Nephron progenitor cell (in vitro differentiated cells): ENCODE measurements at regions not wholly inside any gene's neighbourhood (a gene's known extent, or its start where the extent isn't known, plus 50 kb on each side); places are given as distances from the start of the nearest gene placed in this dataset.

ENCODE experiments used
- DNase-seq: peaks from one replicate; pipeline ENCODE4 v3.0.0; 2021
- H3K27ac Mint-ChIP-seq: 2 replicates; pipeline ENCODE4 v1.8.0; 2021; ENCODE audit warnings: mild to moderate bottlenecking, moderate library complexity, mixed read lengths
- H3K27me3 Mint-ChIP-seq: 2 replicates; pipeline ENCODE4 v1.8.0; 2021; ENCODE audit warnings: mild to moderate bottlenecking, low read depth, mixed read lengths; ENCODE audit not compliant: poor library complexity
- H3K36me3 Mint-ChIP-seq: 2 replicates; pipeline ENCODE4 v1.8.0; 2021; ENCODE audit warnings: low read depth, mixed read lengths
- H3K4me1 Mint-ChIP-seq: 2 replicates; pipeline ENCODE4 v1.8.0; 2021; ENCODE audit warnings: mixed read lengths
- H3K4me3 Mint-ChIP-seq: 2 replicates; pipeline ENCODE4 v1.8.0; 2021; ENCODE audit warnings: mild to moderate bottlenecking, moderate library complexity, mixed read lengths
- H3K9me3 Mint-ChIP-seq: 2 replicates; pipeline ENCODE4 v1.8.0; 2021; ENCODE audit warnings: mild to moderate bottlenecking, moderate library complexity, mixed read lengths
- CTCF ChIP-seq: fragments of 200-600 bp; sonication (generic); IDR thresholded peaks from 2 replicates; pipeline ENCODE4 v1.5.0; 2021; ENCODE audit warnings: antibody characterized with exemption

GRCh38 chr2:59998324-59998723 is 555.1 kb downstream of the BCL11A start:
- Mint-ChIP-seq H3K9me3 (no peaks in the 10 kb centered on the region), H3K4me1 (peaks cover 33% of the 10 kb centered on the region), H3K27me3 (peaks cover 7% of the 10 kb centered on the region), H3K36me3 (no peaks in the 10 kb centered on the region), H3K4me3 (no peak overlapping the region), H3K27ac (no peak overlapping the region)
- TF ChIP-seq CTCF, result no peak
- no peak for DNase-seq

- TF ChIP-seq CTCF, result no peak
- H3K4me1 Mint-ChIP-seq, result peaks cover 25% of the 10 kb centered on the region
- no peak overlapping the region for H3K4me3 Mint-ChIP-seq
- H3K36me3 Mint-ChIP-seq, result no peaks in the 10 kb centered on the region
- H3K27me3 Mint-ChIP-seq, result peaks cover 8% of the 10 kb centered on the region
- no peak overlapping the region for H3K27ac Mint-ChIP-seq
- no peak for DNase-seq
- H3K9me3 Mint-ChIP-seq, result no peaks in the 10 kb centered on the region
These were observed 556.1 kb downstream of the BCL11A start for GRCh38 chr2:59997371-59997770.

GRCh38 chr2:59996855-59997254 is 556.6 kb downstream of the BCL11A start:
- no peak overlapping the region for H3K4me3 Mint-ChIP-seq
- H3K4me1 Mint-ChIP-seq, result peaks cover 20% of the 10 kb centered on the region
- H3K9me3 Mint-ChIP-seq, result no peaks in the 10 kb centered on the region
- peaks cover 10% of the 10 kb centered on the region for H3K27me3 Mint-ChIP-seq
- H3K36me3 Mint-ChIP-seq, result no peaks in the 10 kb centered on the region
- DNase-seq, result no peak
- TF ChIP-seq CTCF, result no peak
- no peak overlapping the region for H3K27ac Mint-ChIP-seq

- no peak for DNase-seq
- Mint-ChIP-seq H3K27me3 (peaks cover 14% of the 10 kb centered on the region), H3K4me3 (no peak overlapping the region), H3K36me3 (no peaks in the 10 kb centered on the region), H3K27ac (no peak overlapping the region), H3K9me3 (no peaks in the 10 kb centered on the region), H3K4me1 (peaks cover 16% of the 10 kb centered on the region)
- no peak for TF ChIP-seq CTCF
These were observed 559.7 kb downstream of the BCL11A start for GRCh38 chr2:59993726-59994125.

- Mint-ChIP-seq H3K27me3 (peaks cover 10% of the 10 kb centered on the region), H3K27ac (no peak overlapping the region), H3K4me1 (peaks cover 5% of the 10 kb centered on the region), H3K4me3 (no peak overlapping the region), H3K9me3 (no peaks in the 10 kb centered on the region), H3K36me3 (no peaks in the 10 kb centered on the region)
- DNase-seq, result no peak
- TF ChIP-seq CTCF, result no peak
These were observed 565.1 kb downstream of the BCL11A start for GRCh38 chr2:59988341-59988740.

- Mint-ChIP-seq H3K27me3 (peaks cover 4% of the 10 kb centered on the region), H3K27ac (no peak overlapping the region), H3K4me3 (no peak overlapping the region), H3K4me1 (peaks cover 5% of the 10 kb centered on the region), H3K36me3 (no peaks in the 10 kb centered on the region), H3K9me3 (no peaks in the 10 kb centered on the region)
- DNase-seq, result no peak
- TF ChIP-seq CTCF, result no peak
These were observed 566.9 kb downstream of the BCL11A start for GRCh38 chr2:59986511-59986910.
